H1 (cell line): ENCODE measurements at regions not wholly inside any gene's neighbourhood (a gene's known extent, or its start where the extent isn't known, plus 50 kb on each side); places are given as distances from the start of the nearest gene placed in this dataset.

Experiments
- CTCF ChIA-PET: fragments of 300-600 bp; sonication (Branson Sonifier 250); formaldehyde crosslinking; loops from one replicate; lab custom pipeline; 2021; ENCODE audit not compliant: partially characterized antibody; lab: Charles Lee
- POLR2A ChIA-PET: fragments of 300-600 bp; sonication (Branson Sonifier 250); formaldehyde crosslinking; loops from one replicate; lab custom pipeline; 2021; ENCODE audit warnings: inconsistent platforms; ENCODE audit not compliant: partially characterized antibody; lab: Charles Lee
- DNase-seq, 2 experiments: peaks; one replicate each; pipeline versions ENCODE4 v3.0.0 to v3.0.0-alpha.2; 2010 to 2022; ENCODE audit warnings: low spot score in 2 of 2, low read depth in 1 of 2, mixed read lengths in 1 of 2
- FAIRE-seq: peaks from 2 replicates; lab custom pipeline; 2011; peaks lifted over from hg19 to GRCh38; lab: Jason Lieb, UNC
- H2AFZ ChIP-seq: 2 replicates; pipeline ENCODE4 v1.8.1; 2012; ENCODE audit warnings: low read length, inconsistent platforms
- H2AK5ac ChIP-seq: 2 replicates; pipeline ENCODE4 v1.6.1; 2013; ENCODE audit warnings: low read depth, low read length
- H2BK120ac ChIP-seq: replicated peaks from 2 replicates; pipeline ENCODE3; 2013; ENCODE audit warnings: low read depth, low read length, inconsistent platforms
- H2BK12ac ChIP-seq: 2 replicates; pipeline ENCODE4 v1.6.1; 2013; ENCODE audit warnings: low read depth, low read length
- H2BK15ac ChIP-seq: 2 replicates; pipeline ENCODE4 v1.6.1; 2013; ENCODE audit warnings: low read length
- H2BK20ac ChIP-seq: 2 replicates; pipeline ENCODE4 v1.6.1; 2013; ENCODE audit warnings: low read length
- H2BK5ac ChIP-seq: 2 replicates; pipeline ENCODE4 v1.6.1; 2013; ENCODE audit warnings: low read depth, low read length
- H3K14ac ChIP-seq: 2 replicates; pipeline ENCODE4 v1.6.1; 2013; ENCODE audit warnings: inconsistent platforms; ENCODE audit not compliant: insufficient read length
- H3K18ac ChIP-seq: 2 replicates; pipeline ENCODE4 v1.6.1; 2013; ENCODE audit warnings: low read length; ENCODE audit errors: extremely low read depth
- H3K23ac ChIP-seq: 2 replicates; pipeline ENCODE4 v1.6.1; 2013; ENCODE audit warnings: inconsistent platforms; ENCODE audit not compliant: insufficient read length
- H3K23me2 ChIP-seq: 2 replicates; pipeline ENCODE4 v1.6.1; 2013; ENCODE audit warnings: low read depth, low read length
- H3K27ac ChIP-seq: 2 replicates; pipeline ENCODE4 v1.6.1; 2011; ENCODE audit warnings: low read depth, low read length, inconsistent platforms
- H3K27me3 ChIP-seq, 4 experiments: replicated peaks in 1 of 4; 1 replicate in 1 of 4; 2 replicates in 3 of 4; pipeline versions ENCODE4 v1.6.1 to v1.8.1; 2011 to 2013; ENCODE audit warnings: low read length in 3 of 4, mild to moderate bottlenecking in 3 of 4, inconsistent platforms in 2 of 4, mixed read lengths in 2 of 4, moderate library complexity in 1 of 4; ENCODE audit not compliant: control insufficient read depth in 3 of 4, insufficient read depth in 3 of 4; ENCODE audit errors: extremely low read depth in 1 of 4
- H3K36me3 ChIP-seq, 4 experiments: 2 replicates each; pipeline versions ENCODE4 v1.6.1 to v1.8.1; 2011 to 2013; ENCODE audit warnings: mild to moderate bottlenecking in 4 of 4, low read length in 3 of 4, moderate library complexity in 2 of 4, control low read depth in 1 of 4, inconsistent platforms in 1 of 4; ENCODE audit not compliant: insufficient read depth in 4 of 4, control insufficient read depth in 2 of 4
- H3K4ac ChIP-seq: replicated peaks from 2 replicates; pipeline ENCODE3; 2013; ENCODE audit warnings: low read length, low read depth, mixed read lengths, inconsistent platforms; ENCODE audit not compliant: insufficient read length
- H3K4me1 ChIP-seq, 4 experiments: replicated peaks in 1 of 4; 1 replicate in 1 of 4; 2 replicates in 3 of 4; pipeline versions ENCODE4 v1.6.1 to v1.8.1; 2011 to 2013; ENCODE audit warnings: low read length in 3 of 4, inconsistent platforms in 2 of 4, mixed read lengths in 1 of 4; ENCODE audit not compliant: insufficient read depth in 4 of 4, control insufficient read depth in 3 of 4
- H3K4me2 ChIP-seq, 2 experiments: 2 replicates each; pipeline versions ENCODE4 v1.6.1 to v1.8.1; 2011 to 2013; ENCODE audit warnings: low read depth in 2 of 2, low read length in 2 of 2, control low read depth in 1 of 2, inconsistent platforms in 1 of 2, mild to moderate bottlenecking in 1 of 2; ENCODE audit not compliant: insufficient read depth in 1 of 2
- H3K4me3 ChIP-seq, 4 experiments: fragments of 200-600, 300-600 bp in 1 of 4; sonication (generic), shearing (Covaris generic), sonication (Bioruptor Twin) in 1 of 4; 2 replicates each; pipeline versions ENCODE4 v1.5.1 to v1.8.1; 2011 to 2016; ENCODE audit warnings: low read length in 4 of 4, low read depth in 3 of 4, control low read depth in 2 of 4, inconsistent platforms in 2 of 4, mild to moderate bottlenecking in 2 of 4, mixed read lengths in 1 of 4, moderate library complexity in 1 of 4; ENCODE audit not compliant: insufficient read depth in 2 of 4; ENCODE audit errors: extremely low read depth in 1 of 4
- H3K56ac ChIP-seq: replicated peaks from 2 replicates; pipeline ENCODE3; 2013; ENCODE audit warnings: low read depth, mild to moderate bottlenecking, mixed read lengths, low read length, inconsistent platforms; ENCODE audit not compliant: insufficient read length
- H3K79me1 ChIP-seq: 2 replicates; pipeline ENCODE4 v1.6.1; 2013; ENCODE audit warnings: low read depth, low read length, control low read depth
- H3K79me2 ChIP-seq, 2 experiments: 2 replicates each; pipeline versions ENCODE4 v1.6.1 to v1.8.1; 2012 to 2013; ENCODE audit warnings: low read length in 2 of 2, mild to moderate bottlenecking in 2 of 2, inconsistent platforms in 1 of 2; ENCODE audit not compliant: insufficient read depth in 2 of 2, control insufficient read depth in 1 of 2
- H3K9ac ChIP-seq, 4 experiments: replicated peaks in 1 of 4; 1 replicate in 1 of 4; 2 replicates in 3 of 4; pipeline versions ENCODE4 v1.6.1 to v1.8.1; 2011 to 2013; ENCODE audit warnings: low read depth in 3 of 4, low read length in 3 of 4, control low read depth in 2 of 4, mild to moderate bottlenecking in 2 of 4, moderate library complexity in 2 of 4, inconsistent platforms in 1 of 4; ENCODE audit errors: extremely low read depth in 1 of 4
- H3K9me3 ChIP-seq, 2 experiments: 2 replicates each; pipeline versions ENCODE4 v1.6.1 to v1.8.1; 2012 to 2013; ENCODE audit warnings: mild to moderate bottlenecking in 2 of 2, moderate library complexity in 2 of 2, control low read depth in 1 of 2, inconsistent platforms in 1 of 2, low read depth in 1 of 2, low read length in 1 of 2, mixed read lengths in 1 of 2; ENCODE audit not compliant: insufficient read depth in 2 of 2
- H4K20me1 ChIP-seq, 2 experiments: replicated peaks in 1 of 2; 2 replicates each; pipeline versions ENCODE3 to v1.8.1; 2011 to 2013; ENCODE audit warnings: inconsistent platforms in 2 of 2, low read length in 2 of 2, mild to moderate bottlenecking in 1 of 2; ENCODE audit not compliant: insufficient read depth in 2 of 2, control insufficient read depth in 1 of 2
- H4K5ac ChIP-seq: 2 replicates; pipeline ENCODE4 v1.6.1; 2013; ENCODE audit warnings: low read length, low read depth, mixed read lengths, inconsistent platforms; ENCODE audit not compliant: insufficient read length
- H4K8ac ChIP-seq: 2 replicates; pipeline ENCODE4 v1.8.0; 2013; ENCODE audit warnings: mild to moderate bottlenecking, moderate library complexity, low read length, inconsistent platforms; ENCODE audit not compliant: insufficient read depth; ENCODE audit errors: extremely low read depth
- H4K91ac ChIP-seq: replicated peaks from 2 replicates; pipeline ENCODE3; 2013; ENCODE audit warnings: low read length, mixed read lengths, inconsistent platforms; ENCODE audit not compliant: insufficient read length
- ASH2L ChIP-seq: fragments of 200-600, 300-600 bp; sonication (generic); IDR thresholded peaks from one replicate; pipeline ENCODE4 v1.7.1; 2017; ENCODE audit warnings: low read length
- CBX8 ChIP-seq: fragments of 300-800, 300-1000 bp; sonication (generic); IDR thresholded peaks from 2 replicates; pipeline ENCODE4 v1.7.1; 2016; ENCODE audit warnings: low read depth, low read length, borderline replicate concordance
- CHD1 ChIP-seq: IDR thresholded peaks from 2 replicates; pipeline ENCODE4 v1.6.1; 2012; ENCODE audit warnings: low read depth, low read length, improper control_type of control experiment
- KDM4A ChIP-seq: IDR thresholded peaks from one replicate; pipeline ENCODE4 v1.7.1; 2012; ENCODE audit warnings: low read depth, mild to moderate bottlenecking, moderate library complexity, low read length, inconsistent platforms; ENCODE audit not compliant: severe bottlenecking
- NANOG ChIP-seq: IDR thresholded peaks from 2 replicates; pipeline ENCODE4 v1.6.1; 2011; ENCODE audit warnings: low read length, low read depth, mild to moderate bottlenecking, inconsistent platforms; ENCODE audit not compliant: insufficient read depth, poor library complexity, severe bottlenecking
- POLR2AphosphoS5 ChIP-seq: IDR thresholded peaks from 2 replicates; pipeline ENCODE4 v1.6.1; 2011; ENCODE audit warnings: low read depth, low read length
- SRF ChIP-seq: IDR thresholded peaks from 2 replicates; pipeline ENCODE4 v1.6.1; 2011; ENCODE audit warnings: mild to moderate bottlenecking, low read depth, low read length, moderate library complexity
- SUZ12 ChIP-seq: fragments of 200-600 bp; sonication (generic); IDR thresholded peaks from 2 replicates; pipeline ENCODE4 v1.6.1; 2012; ENCODE audit warnings: mild to moderate bottlenecking, inconsistent platforms, low read length, moderate library complexity, mixed read lengths
- YY1 ChIP-seq: IDR thresholded peaks from 2 replicates; pipeline ENCODE4 v1.6.1; 2011; ENCODE audit warnings: low read depth, mild to moderate bottlenecking, low read length
- WGBS, 2 experiments: shearing (Covaris generic) in 1 of 2; methylation state at CpG; one replicate each; pipeline versions ENCODE4 v1.1.6 to v1.1.7; 2013 to 2015; ENCODE audit warnings: low lambda C conversion rate in 2 of 2, mixed read lengths in 2 of 2, inconsistent platforms in 1 of 2, low coverage in 1 of 2, missing lambda C conversion rate in 1 of 2; ENCODE audit not compliant: insufficient replicate concordance in 2 of 2, insufficient coverage in 1 of 2, insufficient read length in 1 of 2; ENCODE audit errors: extremely low coverage in 1 of 2, missing lambda C conversion rate in 1 of 2; 5-methylcytosine and 5-hydroxymethylcytosine counted together
- TF ChIP-seq, protein P1 (sequence below): IDR thresholded peaks from 2 replicates; pipeline ENCODE4 v1.6.1; 2012; ENCODE audit warnings: inconsistent platforms

- H3K79me1 ChIP-seq, result no peaks in the 10 kb centered on the region
- H3K9ac ChIP-seq, result no peak overlapping the region
- H4K5ac ChIP-seq, result no peak overlapping the region
- no peak overlapping the region for H3K4ac ChIP-seq
- no peak overlapping the region for H2BK5ac ChIP-seq
- H3K4me1 ChIP-seq, result peaks cover 0 to 16% (median 4%) of the 10 kb centered on the region in 4 experiments; a peak in 4 of 7 replicates
- WGBS, 2 experiments, result 82% methylated on average over 3 of the region's 3 CpGs; no CpG with 5 or more reads in 1 of the 2 experiments
- DNase-seq, result no peak
- H3K23me2 ChIP-seq, result no peaks in the 10 kb centered on the region
- H3K18ac ChIP-seq, result no peak overlapping the region
- no peaks in the 10 kb centered on the region for H3K27me3 ChIP-seq
- no peak overlapping the region for H2AFZ ChIP-seq
- no peak overlapping the region for H3K23ac ChIP-seq
- H3K4me2 ChIP-seq, result no peak overlapping the region
- no peak overlapping the region for H2BK20ac ChIP-seq
- H4K8ac ChIP-seq, result no peak overlapping the region
- H3K9me3 ChIP-seq, result peaks cover 0 to 3% of the 10 kb centered on the region in 2 experiments; a peak in 2 of 4 replicates
- H2BK15ac ChIP-seq, result no peak overlapping the region
- H3K36me3 ChIP-seq, result no peaks in the 10 kb centered on the region
- ChIA-PET POLR2A (no interaction called here), CTCF (interaction anchor here (0.6 to 1.9 kb wide), 2 partner anchors 16 to 1535 kb away, joined by 3 to 4 read pairs; no protein-coding TSS in a partner anchor)
- FAIRE-seq, result no peak
- no peak overlapping the region for H3K56ac ChIP-seq
- H4K91ac ChIP-seq, result no peak overlapping the region
- H2BK12ac ChIP-seq, result no peak overlapping the region
- no peak for TF ChIP-seq KDM4A
- no peak for TF ChIP-seq ASH2L
- TF ChIP-seq CBX8, result no peak
- TF ChIP-seq, protein P1, sequence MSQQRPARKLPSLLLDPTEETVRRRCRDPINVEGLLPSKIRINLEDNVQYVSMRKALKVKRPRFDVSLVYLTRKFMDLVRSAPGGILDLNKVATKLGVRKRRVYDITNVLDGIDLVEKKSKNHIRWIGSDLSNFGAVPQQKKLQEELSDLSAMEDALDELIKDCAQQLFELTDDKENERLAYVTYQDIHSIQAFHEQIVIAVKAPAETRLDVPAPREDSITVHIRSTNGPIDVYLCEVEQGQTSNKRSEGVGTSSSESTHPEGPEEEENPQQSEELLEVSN, result no peak
- TF ChIP-seq YY1, result no peak
- TF ChIP-seq CHD1, result no peak
- no peak for TF ChIP-seq POLR2AphosphoS5
- no peak for TF ChIP-seq NANOG
- TF ChIP-seq SRF, result no peak
- no peak for TF ChIP-seq SUZ12
- H3K14ac ChIP-seq, result no peak overlapping the region
- no peaks in the 10 kb centered on the region for H4K20me1 ChIP-seq
- no peak overlapping the region for H3K27ac ChIP-seq
- no peak overlapping the region for H3K4me3 ChIP-seq
- H2AK5ac ChIP-seq, result no peak overlapping the region
- H2BK120ac ChIP-seq, result no peak overlapping the region
- no peaks in the 10 kb centered on the region for H3K79me2 ChIP-seq
Observed at GRCh38 chr6:169115632-169116031, 138.0 kb downstream of the THBS2 start.
